Ishikawa (cell line): ENCODE measurements at regions not wholly inside any gene's neighbourhood (a gene's known extent, or its start where the extent isn't known, plus 50 kb on each side); places are given as distances from the start of the nearest gene placed in this dataset.

Experiments used
- CEBPB ChIP-seq: IDR thresholded peaks from 2 replicates; pipeline ENCODE4 v1.6.1; 2012
- EGR1 ChIP-seq: IDR thresholded peaks from 2 replicates; pipeline ENCODE4 v1.6.1; 2012
- EP300 ChIP-seq: IDR thresholded peaks from 2 replicates; pipeline ENCODE4 v1.6.1; 2012; ENCODE audit warnings: borderline replicate concordance
- FOXM1 ChIP-seq: IDR thresholded peaks from 2 replicates; pipeline ENCODE4 v1.6.1; 2012; ENCODE audit warnings: low read depth, borderline replicate concordance
- MAX ChIP-seq: IDR thresholded peaks from 2 replicates; pipeline ENCODE4 v1.6.1; 2012
- RAD21 ChIP-seq: IDR thresholded peaks from 2 replicates; pipeline ENCODE4 v1.6.1; 2012; ENCODE audit warnings: low read depth
- REST ChIP-seq: IDR thresholded peaks from 2 replicates; pipeline ENCODE4 v1.6.1; 2012; ENCODE audit warnings: low read depth, mild to moderate bottlenecking
- TAF1 ChIP-seq: IDR thresholded peaks from 2 replicates; pipeline ENCODE4 v1.6.1; 2012; ENCODE audit warnings: low read depth, mild to moderate bottlenecking
- TCF12 ChIP-seq: IDR thresholded peaks from 2 replicates; pipeline ENCODE4 v1.6.1; 2012; ENCODE audit warnings: low read depth
- TEAD4 ChIP-seq: IDR thresholded peaks from 2 replicates; pipeline ENCODE4 v1.6.1; 2012
- YY1 ChIP-seq: IDR thresholded peaks from 2 replicates; pipeline ENCODE4 v1.6.1; 2012; ENCODE audit warnings: low read depth
- ZBTB7A ChIP-seq: IDR thresholded peaks from 2 replicates; pipeline ENCODE4 v1.6.1; 2012; ENCODE audit warnings: low read depth

DNA sequence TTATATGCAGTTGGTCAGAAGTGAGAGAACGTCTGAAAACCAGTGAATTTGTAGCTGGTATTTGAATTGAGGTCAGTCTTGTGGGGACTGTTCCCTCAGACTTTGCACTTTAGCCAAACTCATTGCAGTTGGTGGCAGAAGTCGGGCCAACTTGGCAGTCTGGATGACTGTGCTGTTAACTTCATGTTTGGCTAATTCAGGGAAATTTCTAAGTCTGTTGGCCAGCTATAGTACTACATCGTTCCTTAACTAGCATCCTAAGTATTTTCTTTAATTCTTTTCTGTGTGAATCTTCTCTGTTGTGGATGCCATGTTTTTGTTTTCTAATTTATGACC, 806.8 kb upstream of the GCFC2 start:
- TF ChIP-seq CEBPB (no peak), RAD21 (no peak), EP300 (no peak), REST (no peak), FOXM1 (no peak), ZBTB7A (no peak), EGR1 (no peak), MAX (no peak), TAF1 (no peak), YY1 (no peak), TEAD4 (no peak), TCF12 (no peak)
